ENCODE measurements at regions not wholly inside any gene's neighbourhood (a gene's known extent, or its start where the extent isn't known, plus 50 kb on each side); places are given as distances from the start of the nearest gene placed in this dataset.

GRCh38 chr20:52457826-52458225, 266.2 kb upstream of the ZFP64 start:
- Mint-ChIP-seq H3K27ac (ENCODE audit: unreplicated experiment) (no peak overlapping the region), H3K4me1 (ENCODE audit: low read depth) (peaks cover 8% of the 10 kb centered on the region), H3K27me3 (ENCODE audit: low read depth) (peaks cover 3% of the 10 kb centered on the region), H3K9me3 (ENCODE audit: low read depth) (peaks cover 7% of the 10 kb centered on the region), H3K4me3 (ENCODE audit: unreplicated experiment) (no peak overlapping the region), H3K36me3 (ENCODE audit: low read depth) (no peaks in the 10 kb centered on the region)
- TF ChIP-seq CTCF (IDR thresholded peaks at IDR 0.05) = no peak
- DNase-seq (ENCODE audit: low spot score) = no peak

GRCh38 chr20:52454660-52455059, 263.1 kb upstream of the ZFP64 start:
- peaks cover 7% of the 10 kb centered on the region for H3K9me3 Mint-ChIP-seq (ENCODE audit: low read depth)
- H3K27me3 Mint-ChIP-seq (ENCODE audit: low read depth) = no peaks in the 10 kb centered on the region
- no peak overlapping the region for H3K4me3 Mint-ChIP-seq (ENCODE audit: unreplicated experiment)
- H3K4me1 Mint-ChIP-seq (ENCODE audit: low read depth) = peaks cover 8% of the 10 kb centered on the region
- no peak for TF ChIP-seq CTCF (IDR thresholded peaks at IDR 0.05)
- DNase-seq (ENCODE audit: low spot score) = no peak
- H3K36me3 Mint-ChIP-seq (ENCODE audit: low read depth) = no peaks in the 10 kb centered on the region
- H3K27ac Mint-ChIP-seq (ENCODE audit: unreplicated experiment) = no peak overlapping the region

GRCh38 chr20:52448513-52449232, 257.1 kb upstream of the ZFP64 start:
- no peaks in the 10 kb centered on the region for H3K36me3 Mint-ChIP-seq (ENCODE audit: low read depth)
- no peaks in the 10 kb centered on the region for H3K27me3 Mint-ChIP-seq (ENCODE audit: low read depth)

GRCh38 chr20:52447225-52447551, 255.6 kb upstream of the ZFP64 start:
- H3K36me3 Mint-ChIP-seq (ENCODE audit: low read depth) = no peaks in the 10 kb centered on the region
- H3K27ac Mint-ChIP-seq (ENCODE audit: unreplicated experiment) = no peak overlapping the region
- H3K9me3 Mint-ChIP-seq (ENCODE audit: low read depth) = no peaks in the 10 kb centered on the region
- no peak for DNase-seq (ENCODE audit: low spot score)
- no peak overlapping the region for H3K4me3 Mint-ChIP-seq (ENCODE audit: unreplicated experiment)
- TF ChIP-seq CTCF (IDR thresholded peaks at IDR 0.05) = no peak
- no peaks in the 10 kb centered on the region for H3K27me3 Mint-ChIP-seq (ENCODE audit: low read depth)
- H3K4me1 Mint-ChIP-seq (ENCODE audit: low read depth) = no peaks in the 10 kb centered on the region

More at GRCh38 chr20:52448513-52449232, 257.1 kb upstream of the ZFP64 start:
- DNase-seq (ENCODE audit: low spot score) = no peak
- Mint-ChIP-seq H3K4me1 (ENCODE audit: low read depth) (no peaks in the 10 kb centered on the region), H3K4me3 (ENCODE audit: unreplicated experiment) (no peak overlapping the region), H3K9me3 (ENCODE audit: low read depth) (no peaks in the 10 kb centered on the region), H3K27ac (ENCODE audit: unreplicated experiment) (no peak overlapping the region)
- no peak for TF ChIP-seq CTCF (IDR thresholded peaks at IDR 0.05)

- no peak for DNase-seq (ENCODE audit: low spot score)
- Mint-ChIP-seq H3K27me3 (ENCODE audit: low read depth) (peaks cover 1% of the 10 kb centered on the region), H3K9me3 (ENCODE audit: low read depth) (no peaks in the 10 kb centered on the region), H3K4me3 (ENCODE audit: unreplicated experiment) (no peak overlapping the region), H3K4me1 (ENCODE audit: low read depth) (no peaks in the 10 kb centered on the region), H3K27ac (ENCODE audit: unreplicated experiment) (no peak overlapping the region), H3K36me3 (ENCODE audit: low read depth) (no peaks in the 10 kb centered on the region)
- no peak for TF ChIP-seq CTCF (IDR thresholded peaks at IDR 0.05)
These were observed 255.0 kb upstream of the ZFP64 start for GRCh38 chr20:52446421-52447224.
